Activated T-cell treated with anti-CD3 and anti-CD28 coated beads for 48 hours (primary cell): ENCODE measurements at regions not wholly inside any gene's neighbourhood (a gene's known extent, or its start where the extent isn't known, plus 50 kb on each side); places are given as distances from the start of the nearest gene placed in this dataset.
A peak's percentile ranks its signal among the peaks of the same experiment; 100 is the strongest.

ENCODE experiments used
- DNase-seq: peaks from one replicate; pipeline ENCODE4 v3.0.0-alpha.2; 2020; ENCODE audit warnings: low read depth

DNA sequence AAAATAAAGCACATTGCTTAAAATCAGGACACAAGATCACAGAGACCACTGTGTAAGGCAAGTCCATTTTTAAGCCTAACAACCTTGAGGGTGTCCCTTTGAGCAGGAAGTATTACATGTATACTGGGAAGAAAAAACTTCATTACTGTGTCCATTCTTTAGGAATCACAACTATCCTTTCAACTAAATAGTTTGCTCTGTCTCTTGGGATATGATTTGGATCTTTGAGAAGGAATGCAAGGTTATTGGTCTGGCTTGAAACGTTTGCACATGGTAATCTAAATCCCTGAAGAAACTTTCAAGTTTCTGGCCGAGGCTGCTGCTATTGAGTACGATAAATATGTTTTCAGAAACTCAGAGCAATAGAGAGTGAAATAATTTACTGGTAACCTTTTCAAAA, 923.0 kb upstream of the SEMA6A start:
- no peak for DNase-seq

DNA sequence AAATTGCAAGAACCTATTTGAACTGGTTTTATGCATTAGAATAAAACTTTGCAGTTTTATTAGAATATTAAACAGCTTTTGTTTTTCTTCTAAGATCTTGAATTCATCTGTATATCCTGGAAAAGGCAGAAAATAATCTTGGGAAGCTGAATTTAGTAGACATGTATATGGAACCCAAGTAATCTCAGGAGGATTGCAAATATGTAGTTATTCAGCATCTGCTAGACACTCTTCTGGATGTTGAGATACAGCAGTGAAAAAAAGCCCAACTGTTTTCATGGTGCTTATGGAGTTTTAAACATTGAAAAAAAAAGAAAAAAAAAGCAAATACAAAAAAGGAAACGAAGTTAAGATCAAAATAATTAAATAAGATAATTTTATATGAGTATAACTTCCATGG, 922.2 kb upstream of the SEMA6A start:
- DNase-seq, result no peak

DNA sequence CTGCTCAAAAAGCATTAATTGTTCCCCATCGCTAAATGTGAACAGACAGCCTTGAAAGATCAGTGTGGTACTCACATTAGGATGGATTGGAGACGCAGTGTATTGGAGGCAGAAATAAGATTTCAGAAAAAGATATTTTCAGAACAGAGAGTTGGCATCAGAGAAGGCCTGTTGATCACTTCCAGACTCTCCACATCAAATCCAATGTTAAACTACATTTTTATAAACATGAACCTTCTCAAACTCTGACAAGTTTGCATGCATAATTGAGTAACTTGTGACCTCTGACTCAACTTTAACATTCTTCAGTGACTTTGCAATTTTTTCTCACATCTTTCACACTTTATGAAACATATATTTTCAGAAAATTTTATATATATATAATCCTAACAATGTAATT, 919.6 kb upstream of the SEMA6A start:
- DNase-seq, result no peak

DNA sequence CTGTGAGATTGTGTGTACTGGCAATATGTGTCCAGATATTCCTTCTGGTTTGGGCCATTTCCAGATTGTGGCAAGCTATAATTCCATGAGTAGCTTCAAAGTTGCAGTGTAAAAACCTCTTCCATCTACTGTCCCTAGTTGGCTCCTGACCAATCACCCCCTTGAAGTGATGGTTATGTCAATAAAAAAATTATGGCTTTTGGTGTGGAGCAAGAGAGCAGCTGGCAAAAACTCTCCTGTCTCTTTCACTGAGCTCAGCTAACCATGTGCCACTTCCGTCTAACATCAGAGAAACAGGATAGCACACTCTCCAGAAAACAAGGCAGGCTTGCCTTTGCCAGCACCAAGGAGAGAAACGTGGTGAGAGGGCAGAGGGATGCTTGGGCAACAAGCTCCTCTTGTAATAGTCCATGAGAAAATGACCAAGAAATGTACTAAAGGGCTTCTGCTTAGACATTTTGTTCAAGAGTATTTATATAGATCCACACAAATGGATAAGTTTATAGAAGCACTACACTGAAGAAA, 914.4 kb upstream of the SEMA6A start:
- no peak for DNase-seq

DNA sequence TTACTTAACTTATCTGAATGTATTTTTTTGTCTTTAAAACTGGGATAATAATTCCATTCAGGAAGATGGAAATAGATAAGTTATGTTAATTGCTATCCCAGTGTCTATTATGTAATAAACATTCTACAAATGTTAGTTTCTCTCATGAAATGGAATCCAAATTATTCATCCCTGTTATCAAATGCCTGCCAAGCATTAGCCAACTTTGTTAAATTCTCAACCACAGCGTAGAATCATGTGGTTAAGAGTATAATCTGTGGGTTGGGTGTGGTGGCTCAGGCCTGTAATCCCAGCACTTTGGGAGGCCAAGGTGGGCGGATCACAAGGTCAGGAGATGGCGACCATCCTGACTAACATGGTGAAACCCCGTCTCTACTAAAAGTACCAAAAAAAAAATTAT, 912.9 kb upstream of the SEMA6A start:
- no peak for DNase-seq

DNA sequence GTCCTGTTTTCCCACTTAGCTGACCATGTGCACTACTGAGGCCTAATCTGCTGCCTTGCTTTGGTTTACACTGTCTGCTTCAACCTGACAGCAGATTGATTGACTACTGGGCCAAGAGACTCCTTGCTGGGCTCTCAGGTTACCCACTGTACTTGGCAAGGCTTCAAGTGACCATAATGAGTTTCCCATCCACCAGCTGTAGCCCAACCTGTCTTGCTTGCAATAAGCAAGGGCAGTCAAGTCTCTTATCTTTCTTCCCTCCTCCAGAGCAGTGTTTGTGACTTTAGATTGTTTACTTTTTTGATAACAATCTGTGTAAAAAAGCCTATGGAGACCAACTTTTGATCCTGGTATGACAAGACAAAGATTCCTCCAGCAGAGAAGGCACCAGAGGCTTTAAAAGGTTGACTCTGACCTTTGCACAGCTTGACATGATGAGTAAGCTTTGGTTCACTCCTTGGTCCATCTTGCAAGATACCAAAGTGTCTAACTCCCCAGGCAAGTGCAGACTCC, 912.3 kb upstream of the SEMA6A start:
- DNase-seq, result no peak

DNA sequence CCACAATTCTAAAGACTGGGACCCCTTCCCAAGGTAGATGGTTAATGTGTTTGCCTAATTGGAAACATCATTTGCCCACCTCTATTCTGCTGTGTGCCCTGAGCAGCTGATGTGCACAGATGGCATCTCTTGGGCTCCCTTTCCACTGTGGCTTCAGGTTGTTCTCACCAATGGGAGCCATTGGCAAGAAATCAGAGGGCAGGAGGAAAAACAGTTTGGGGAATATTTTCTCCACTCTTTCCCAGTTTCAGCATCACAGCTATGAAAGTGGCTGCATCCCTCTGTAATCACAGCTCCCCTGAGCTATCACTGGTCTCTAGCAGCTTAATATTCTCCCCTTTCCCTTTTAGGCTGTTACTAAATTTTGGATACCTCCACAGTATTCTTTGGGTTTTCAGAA, 911.6 kb upstream of the SEMA6A start:
- DNase-seq, result no peak

DNA sequence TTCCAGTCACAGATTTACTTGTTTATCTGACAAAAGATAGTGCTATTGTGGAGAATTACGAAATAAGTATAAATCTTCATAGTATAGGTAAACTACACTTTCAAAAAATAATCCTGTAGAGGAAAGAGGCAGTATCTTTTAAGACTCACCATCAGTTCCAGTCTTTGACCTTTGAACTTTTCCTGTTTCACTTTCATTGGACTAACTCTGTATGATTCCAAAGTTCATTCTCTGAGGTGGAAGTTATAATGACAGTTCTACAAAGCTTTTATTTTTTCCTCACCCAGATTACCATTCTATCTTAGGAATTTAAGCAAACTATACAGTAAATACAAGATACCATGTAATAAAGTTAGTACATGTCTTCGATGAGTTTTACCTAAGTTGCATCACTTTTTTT, 901.3 kb upstream of the SEMA6A start:
- no peak for DNase-seq

DNA sequence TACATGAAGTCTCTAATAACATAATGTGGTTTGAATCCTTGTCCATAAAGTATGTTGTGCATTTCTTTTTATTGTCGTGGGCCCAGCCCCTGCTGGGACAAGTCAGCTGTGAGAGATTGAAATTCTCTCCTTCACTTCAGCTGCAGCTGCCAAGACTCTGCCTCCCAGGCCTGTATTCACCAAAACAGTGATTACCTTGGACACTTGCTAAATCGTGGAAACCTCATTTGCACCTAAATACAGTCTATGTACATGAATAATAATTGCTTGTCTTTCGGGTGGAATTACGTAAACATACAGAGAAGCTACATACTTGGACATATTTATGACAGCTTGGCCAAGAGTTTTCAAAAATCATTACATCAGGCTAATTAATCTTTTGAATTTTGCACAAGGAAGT, 898.5 kb upstream of the SEMA6A start:
- DNase-seq, result no peak

DNA sequence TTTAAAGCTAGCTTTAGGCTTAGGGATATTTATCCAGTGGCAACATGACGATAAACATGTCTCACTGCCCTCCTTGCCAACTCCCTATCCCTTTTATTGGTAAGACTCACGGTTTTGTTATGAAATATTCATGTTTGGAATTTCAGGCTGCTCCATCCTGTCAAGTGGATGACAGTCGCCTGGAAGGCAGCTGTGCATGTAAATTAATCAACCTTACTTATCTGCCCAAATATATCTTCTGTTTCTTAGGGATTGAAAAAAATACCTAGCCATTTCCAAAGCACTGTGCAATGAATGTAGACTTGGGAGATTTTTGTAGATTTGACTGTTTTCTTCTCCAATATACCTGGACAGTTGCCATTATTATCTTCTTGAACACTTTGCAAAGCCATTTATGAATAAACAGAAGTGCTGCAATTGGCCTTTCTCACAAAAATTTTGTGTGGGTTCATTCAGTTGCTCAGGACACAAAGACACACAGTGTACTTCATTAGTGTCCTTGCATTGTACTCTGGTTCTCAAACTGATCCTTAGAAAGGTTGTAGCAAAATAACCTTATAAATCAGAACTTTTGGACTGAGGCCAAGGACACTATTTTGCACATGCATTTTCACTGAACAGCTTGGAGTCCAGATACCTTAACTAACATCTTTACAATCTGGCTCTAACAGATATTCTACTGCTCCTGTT, 889.4 kb upstream of the SEMA6A start:
- DNase-seq, result no peak

DNA sequence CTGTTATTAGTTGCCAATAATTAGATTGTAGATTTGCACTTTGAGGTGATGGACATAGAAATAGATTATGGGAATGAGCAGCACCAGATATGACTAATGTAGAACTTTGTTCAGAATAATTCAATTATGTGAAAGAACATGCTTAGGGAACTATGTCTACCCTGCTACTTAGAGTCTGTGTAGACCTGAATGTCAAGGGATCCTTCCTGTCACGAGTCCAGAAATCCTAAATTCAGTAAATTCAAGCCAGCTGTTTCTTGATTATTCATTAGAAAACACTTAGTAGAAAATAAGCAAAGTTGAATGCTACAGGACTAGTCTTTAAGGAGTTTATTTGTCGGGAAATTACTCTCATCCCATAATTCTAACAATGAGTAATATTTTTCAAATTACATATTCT, 887.3 kb upstream of the SEMA6A start:
- no peak for DNase-seq

DNA sequence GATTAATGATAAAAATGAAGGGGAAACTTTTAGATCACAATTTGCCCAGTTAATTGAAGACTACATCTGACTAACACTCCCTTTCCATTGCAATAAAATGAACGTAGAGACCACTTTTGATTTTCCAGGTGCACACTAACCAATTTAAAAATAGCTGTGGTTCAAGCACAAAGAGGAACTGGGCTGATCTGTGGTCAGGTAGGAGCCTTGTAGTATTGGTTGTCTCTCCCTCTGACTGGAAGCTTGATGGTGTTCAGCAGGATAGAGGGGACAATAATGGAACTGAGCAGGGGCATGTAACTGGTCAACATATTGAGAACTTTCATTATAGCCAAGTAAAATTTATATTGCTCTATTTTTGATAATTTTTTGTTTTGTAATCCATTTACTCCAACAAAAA, 886.8 kb upstream of the SEMA6A start:
- DNase-seq, result no peak

DNA sequence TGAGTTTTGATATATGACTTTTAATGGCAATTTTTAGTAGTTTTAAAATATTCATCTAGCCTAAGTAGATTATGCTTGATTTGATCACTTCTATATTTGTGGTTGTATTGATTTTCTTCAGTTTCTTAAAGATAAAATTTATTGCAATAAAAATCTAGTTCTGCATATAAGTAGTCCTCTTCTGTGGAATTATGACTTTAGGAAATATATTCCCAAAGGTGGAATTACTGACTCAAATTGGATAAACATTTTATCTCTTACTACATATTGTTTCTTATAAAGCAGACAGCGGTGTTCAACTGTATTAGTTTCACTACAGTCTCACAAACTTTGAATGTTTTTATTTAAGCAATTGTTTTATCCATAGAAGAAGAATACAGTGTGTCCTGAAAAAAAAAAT, 883.0 kb upstream of the SEMA6A start:
- no peak for DNase-seq

DNA sequence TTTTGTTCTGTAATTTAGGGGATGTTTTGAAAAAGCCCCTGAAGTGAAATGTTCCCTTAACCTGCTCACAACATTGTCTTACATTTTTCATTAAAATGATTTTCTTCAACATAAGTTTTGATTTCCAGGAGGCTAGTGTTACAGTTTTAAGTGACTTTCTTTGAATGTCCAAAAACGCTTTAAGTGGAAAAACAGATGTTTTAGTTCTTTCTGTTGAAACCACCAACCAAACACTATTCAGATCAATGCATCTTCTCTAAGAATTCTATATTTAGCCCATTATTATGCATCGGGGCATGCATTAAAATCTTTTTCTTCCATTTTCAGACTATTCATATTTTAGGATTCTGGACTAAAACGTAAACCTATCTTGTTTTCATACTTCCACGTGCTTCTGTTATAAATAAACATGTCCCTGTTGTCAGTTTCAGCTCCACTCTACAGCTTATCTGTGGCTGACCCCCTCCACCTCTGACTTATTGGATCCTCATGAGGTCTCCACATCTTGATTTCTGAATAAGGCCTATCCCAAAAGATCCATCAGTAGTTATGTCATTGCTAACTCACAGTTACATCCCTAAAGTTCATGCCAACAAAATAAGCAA, 882.3 kb upstream of the SEMA6A start:
- DNase-seq, result no peak

DNA sequence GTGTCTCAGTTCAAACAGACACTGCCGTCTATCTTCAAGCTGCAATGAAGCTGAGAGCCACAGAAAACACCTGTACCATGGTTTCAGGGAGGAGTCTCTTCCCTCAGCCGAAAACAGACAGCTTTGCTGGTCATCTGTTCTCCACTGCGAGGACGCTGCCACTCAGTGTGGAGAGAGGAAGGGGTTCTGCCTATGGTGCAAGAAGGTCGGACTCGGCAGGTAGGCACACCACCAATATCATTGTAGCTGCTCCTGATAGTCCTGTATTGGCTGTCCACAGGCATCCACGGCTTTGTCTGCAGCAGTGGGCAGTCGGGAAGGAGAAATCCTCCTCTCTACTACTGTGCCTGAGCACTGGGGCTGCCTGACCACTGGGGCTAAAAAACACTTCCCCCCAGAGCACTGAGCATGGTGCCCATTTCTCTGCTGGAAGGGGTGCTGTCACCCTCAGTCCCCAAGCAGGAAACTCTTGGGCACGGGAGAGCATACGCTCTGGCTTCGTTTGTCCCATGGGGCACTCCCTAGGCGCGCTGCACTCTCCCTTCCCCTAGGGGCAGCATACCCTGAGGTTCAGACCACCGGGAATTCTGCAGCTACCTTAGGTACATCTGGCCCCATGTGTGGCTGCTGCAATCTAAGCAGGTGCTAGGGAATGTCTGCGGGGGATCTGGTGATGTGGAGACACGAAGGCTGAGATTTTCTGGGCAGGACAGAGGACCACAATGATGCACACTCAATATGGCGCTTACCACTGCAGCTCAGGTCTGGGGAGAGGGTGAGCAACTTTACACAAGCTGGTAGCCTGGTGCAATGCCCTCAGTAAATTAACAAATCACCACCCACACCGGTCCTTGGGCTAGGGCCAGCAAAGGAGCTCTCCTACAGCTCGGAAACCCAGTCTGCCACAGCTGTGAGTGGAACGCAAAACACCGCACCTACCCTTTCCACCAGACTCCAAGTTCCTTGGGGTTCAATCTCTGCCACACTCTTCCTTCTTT, 880.9 kb upstream of the SEMA6A start:
- no peak for DNase-seq

DNA sequence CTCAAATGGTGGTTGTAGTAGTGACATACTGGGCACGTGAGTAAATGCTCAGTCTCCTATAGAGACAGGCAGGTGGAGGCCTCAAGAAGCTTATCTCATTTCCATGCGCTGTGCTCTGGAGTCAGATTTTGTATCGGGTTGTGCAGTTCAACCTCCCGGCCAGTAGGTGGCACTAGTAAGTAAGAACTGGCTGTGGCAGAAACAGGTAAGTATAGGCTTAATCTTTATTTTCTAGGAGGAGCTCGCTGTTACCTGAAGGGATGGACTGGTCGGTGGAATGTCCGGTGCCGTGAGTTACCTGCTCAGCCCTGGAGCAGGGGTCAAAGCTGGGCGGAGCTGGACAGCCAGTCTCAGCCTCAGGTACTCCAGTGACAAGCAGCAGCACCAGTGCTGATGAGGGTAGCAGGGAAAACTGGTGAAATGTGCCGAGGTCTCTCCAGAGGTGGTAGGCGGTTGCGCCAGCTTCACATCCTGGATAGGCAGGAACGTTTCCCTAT, 880.1 kb upstream of the SEMA6A start:
- DNase-seq, result peak; percentile 28

DNA sequence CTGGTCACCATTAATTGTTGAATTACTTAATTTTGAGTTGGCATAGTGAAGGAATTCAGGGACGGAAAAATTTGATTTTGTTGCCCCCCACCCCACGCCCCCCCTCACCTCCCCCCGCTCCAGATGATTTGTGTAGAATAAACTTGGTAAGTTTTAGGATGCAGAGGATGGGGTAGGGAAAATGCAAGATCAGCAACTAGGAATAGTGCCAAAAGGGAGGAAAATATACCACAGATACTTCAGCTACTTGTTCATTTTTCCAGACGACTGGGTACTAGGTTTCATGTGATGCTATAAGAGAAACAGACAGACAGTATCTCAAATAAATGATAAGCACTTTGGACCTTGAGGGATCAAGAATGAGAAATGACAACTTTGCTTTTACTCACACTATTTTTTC, 862.2 kb upstream of the SEMA6A start:
- no peak for DNase-seq

DNA sequence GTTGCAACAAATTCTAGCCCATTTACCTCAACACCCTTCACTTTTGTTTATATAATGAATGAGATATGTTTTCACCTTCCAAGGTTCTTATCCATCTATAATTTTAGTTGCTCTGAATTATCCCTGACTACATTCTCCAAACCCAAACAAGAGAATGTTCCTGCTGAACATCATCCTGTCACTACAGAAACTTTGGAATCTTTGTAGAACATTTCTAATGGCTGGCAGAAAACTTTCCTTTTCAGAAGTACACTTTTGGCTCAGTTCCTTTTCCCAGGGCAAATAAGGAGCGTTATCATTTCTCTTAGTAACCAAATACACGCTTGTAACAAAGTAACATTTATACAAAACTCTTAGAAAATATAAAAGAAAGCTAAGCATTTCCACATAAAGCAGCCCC, 860.6 kb upstream of the SEMA6A start:
- no peak for DNase-seq

DNA sequence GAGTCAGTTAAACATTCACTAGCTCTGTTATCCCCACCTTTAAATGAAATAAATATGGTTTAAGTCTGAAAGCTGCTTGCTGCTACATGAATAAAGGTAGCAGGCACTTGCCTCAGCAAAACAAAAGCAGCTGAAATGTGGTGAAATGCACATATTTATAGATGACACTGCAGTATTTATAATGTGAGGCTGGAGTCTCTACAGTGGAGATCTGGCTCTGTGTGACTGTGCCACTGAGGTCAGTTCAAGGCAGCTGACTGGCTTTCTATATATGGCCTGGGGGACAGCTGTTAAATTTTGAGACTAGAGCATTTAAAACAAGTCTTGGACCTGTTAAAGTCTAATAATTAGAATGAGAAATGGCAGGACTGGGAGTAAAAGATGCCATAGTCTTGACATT, 859.6 kb upstream of the SEMA6A start:
- DNase-seq, result no peak

DNA sequence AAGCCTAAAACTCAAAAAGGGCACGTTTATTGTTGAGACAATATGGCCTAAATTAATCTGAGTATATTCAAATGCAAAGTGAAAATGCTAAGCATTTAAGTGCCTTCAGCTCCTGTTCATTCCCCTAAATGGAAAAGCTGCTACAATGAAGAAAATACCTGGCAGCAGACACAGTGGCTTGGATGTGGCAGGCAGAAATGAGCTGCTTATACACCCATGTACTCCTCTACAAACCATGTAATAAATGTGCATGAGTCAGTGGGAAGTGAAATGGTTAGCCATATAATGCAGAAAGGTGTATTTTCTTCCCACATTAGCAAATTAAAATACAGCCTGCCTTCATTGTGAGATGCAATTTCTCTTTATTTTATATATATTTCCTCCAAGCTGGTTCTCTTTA, 859.2 kb upstream of the SEMA6A start:
- no peak for DNase-seq

DNA sequence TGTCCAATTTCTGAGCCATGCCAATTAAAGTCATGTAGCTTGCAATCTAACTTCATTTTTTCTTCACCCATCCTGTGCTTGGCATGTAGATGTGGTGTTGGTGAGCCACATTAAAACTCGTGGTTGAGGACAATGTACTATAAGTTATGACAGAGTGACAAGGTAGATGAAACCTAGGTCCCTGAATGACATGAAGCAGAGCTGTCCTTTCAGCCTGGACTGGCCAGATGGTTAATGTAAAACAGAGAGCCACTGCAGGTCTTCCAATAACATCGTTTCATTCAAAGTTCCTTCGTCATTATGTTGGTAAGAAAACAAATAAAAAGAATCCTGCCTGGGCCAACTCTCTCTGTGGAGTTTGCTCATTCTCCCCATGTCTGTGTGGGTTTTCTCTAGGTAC, 856.5 kb upstream of the SEMA6A start:
- DNase-seq, result no peak

DNA sequence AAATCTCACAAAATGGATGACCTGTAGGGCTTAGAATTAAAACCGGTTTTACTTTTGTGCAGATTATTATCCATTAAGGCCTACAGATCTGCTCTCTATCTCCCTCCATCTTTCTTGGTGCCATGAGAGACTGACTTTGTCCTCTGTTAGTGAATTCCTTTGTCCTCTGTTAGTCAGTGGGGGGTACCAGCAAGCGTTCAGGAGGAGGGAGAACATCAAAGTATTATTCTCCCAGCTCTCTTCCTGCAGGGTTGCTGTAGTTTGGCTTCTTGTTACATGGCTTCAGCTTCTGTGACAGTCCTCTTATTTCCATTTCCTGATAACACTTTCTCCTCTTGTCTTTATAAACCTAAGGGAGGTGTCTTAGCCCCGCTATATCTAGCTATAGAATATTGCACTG, 850.5 kb upstream of the SEMA6A start:
- no peak for DNase-seq
